DMS53 treated with DMSO at 0.1 percent for 48 hours (cell line): ENCODE measurements at regions not wholly inside any gene's neighbourhood (a gene's known extent, or its start where the extent isn't known, plus 50 kb on each side); places are given as distances from the start of the nearest gene placed in this dataset.

Experiments used
- DNase-seq: peaks from one replicate; lab custom pipeline; 2025; ENCODE audit not compliant: unreplicated experiment; lab: John Stamatoyannopoulos, UW

DNA sequence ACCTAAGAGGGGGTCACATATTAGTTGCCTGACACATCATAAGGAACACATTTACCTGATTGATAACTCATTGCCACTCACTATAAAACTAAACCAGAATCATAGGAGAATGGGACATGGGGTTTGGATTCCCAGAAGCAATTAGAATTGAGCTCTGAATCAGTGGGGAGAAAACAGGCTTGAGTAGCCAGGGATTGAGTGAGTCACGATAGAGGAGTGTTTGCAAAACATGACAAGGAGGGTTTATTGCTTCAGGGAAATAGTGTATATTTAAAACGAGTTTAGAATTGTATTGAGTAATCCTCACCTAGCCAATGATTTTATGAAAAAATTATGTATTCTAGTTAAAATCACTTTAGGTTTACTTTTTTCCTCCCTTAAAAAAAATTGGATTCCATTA, 101.1 kb upstream of the THRB start:
- DNase-seq: peak; percentile 1

DNA sequence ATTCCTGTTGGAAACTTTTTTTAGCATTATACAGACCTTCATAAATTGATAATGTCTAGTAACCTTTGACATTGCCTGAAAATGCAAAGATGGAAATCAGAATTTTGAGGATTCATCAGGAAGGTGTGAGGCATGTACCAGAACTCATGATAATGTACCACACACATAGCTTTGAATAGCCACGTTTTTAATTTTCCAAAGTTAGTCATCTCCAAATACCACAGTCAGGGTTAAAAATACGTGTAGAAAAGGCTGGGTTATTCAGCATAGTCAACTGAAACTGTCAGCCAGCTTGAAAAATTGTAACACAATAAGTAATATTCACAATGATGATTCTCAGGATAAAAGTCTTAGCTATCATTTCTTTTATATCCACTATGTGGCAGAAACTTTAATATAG, 102.0 kb upstream of the THRB start:
- DNase-seq: no peak

DNA sequence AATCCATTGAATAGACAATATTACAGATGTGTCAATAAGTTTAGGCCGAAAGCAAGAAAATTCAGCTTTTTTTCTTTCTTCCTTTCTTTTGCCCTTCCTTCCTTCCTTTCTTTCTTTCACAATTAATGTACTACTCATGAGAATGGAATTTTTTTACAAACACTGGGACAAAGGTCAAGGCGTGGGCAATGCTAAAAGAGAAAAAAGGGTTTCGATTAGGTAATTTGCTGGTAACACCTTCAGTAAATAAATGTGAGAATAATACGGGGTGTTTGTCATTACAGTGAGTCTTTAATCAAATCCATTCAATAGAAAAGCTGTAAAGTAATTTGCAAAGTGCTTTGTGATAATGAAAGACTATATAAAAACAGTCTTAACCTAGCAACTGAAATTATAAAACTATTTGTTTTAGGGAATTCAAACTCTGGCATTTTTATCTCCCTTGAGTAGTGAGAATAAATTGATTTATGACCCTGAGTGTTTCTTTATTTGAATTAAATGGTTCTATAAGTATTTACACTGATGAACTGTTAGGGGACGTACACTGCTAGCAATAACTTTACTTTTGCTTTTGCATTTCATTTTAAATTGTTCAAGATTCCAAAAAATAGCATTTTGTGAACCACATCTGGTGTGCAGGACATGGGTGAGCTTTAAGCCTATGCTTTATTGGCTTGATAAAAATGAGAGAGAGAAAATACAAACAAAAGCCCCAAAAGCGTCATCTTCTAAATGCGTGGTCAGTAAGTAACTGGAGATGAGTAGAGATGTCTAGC, 104.2 kb upstream of the THRB start:
- DNase-seq: no peak

DNA sequence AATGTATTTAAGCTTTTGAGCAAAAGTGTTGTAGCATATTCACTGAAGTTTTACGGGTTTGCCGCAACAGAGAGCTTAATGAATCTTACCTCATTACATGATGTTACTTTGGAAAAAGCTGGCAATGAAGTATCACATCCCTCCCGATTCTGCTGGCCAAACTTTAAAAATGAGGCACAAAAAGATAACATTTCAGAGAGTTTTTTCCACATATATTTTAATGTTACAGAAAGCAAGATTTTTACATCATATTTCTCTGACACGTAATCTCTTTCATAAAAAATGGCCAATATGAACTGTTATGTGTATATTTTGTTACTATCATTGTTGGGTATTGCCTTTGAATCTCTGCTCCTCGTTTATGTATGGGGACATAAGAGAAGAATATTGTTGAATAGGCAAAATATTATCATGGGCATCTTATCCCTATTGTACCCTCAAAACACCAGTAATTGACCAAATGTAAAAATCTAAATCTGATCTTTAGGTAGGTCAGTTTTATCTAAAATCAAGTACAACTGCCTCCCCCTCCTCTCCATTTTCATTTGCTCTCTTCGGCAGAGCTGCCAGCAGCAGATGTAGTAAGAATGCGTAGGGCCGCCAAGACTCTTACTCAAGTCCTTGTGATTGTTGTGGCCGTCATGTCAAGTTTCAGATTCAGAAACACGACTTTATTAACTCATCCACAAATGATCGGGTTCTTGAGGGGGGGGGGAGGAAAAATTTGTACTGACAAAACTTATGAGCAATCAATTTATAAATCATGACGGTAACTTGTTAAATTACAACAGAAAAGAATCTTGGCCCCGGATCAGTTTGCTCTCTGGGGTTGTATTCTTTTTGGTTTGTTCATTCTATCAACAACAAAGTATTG, 106.7 kb upstream of the THRB start:
- DNase-seq: no peak

DNA sequence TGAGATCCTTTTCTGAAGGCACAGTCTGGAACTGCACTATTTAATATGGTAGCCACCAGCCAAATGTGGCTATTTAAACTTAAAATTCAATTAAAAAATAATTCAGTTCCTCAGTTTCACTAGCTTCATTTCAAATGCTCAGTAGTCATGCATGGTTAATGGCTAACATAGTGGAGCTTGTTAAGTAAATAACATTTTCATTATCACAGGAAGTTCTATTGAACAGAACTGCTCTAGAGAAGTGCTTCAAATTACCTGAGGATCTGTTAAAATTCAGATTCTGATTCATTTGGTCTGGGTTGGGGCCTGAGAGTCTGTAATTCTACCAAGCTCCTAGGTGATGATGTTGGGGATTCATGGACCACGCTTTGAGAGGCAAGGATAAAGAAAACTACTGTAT, 109.6 kb upstream of the THRB start:
- no peak for DNase-seq

DNA sequence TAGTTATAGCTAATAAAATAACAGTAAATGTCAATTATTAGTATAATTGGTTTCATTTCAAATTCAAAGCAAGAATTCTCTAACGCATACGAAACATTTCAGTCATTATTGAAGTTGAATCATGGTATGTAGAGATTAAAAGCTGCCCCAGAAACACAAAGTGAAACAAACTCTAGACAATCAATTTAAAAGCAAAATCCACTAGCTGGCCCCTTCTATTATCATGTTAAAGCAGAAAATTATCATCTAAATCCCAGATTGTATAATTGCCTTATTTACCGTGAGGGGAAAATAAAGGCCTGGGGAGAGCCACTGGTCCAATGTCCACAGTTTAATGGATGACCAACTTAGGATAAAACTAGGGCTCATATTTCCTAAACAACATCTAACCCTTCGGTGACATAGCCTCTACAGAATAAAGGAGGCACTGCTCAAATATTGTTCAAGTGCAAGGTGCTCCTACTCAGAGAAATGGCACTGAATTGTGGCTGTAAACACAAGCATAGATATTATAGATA, 110.9 kb upstream of the THRB start:
- DNase-seq: no peak

DNA sequence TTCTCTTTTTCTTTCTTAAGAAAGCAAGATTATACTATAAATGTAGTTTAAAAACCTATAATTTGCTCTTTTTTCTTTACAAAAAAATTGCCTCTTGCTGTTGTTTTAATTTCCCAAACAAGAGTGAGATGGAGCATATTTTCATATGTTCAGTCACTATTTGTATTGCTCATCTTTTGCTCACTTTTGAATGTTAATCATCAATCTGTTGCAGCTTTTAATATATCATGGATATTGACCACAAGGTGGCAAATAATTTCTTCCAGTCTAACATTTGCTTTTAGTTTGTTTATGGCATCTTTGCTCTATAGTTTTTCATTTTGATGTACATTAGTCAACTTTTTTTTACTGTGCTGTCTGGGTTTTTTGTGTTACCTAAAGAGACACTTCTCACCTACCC, 112.6 kb upstream of the THRB start:
- no peak for DNase-seq

DNA sequence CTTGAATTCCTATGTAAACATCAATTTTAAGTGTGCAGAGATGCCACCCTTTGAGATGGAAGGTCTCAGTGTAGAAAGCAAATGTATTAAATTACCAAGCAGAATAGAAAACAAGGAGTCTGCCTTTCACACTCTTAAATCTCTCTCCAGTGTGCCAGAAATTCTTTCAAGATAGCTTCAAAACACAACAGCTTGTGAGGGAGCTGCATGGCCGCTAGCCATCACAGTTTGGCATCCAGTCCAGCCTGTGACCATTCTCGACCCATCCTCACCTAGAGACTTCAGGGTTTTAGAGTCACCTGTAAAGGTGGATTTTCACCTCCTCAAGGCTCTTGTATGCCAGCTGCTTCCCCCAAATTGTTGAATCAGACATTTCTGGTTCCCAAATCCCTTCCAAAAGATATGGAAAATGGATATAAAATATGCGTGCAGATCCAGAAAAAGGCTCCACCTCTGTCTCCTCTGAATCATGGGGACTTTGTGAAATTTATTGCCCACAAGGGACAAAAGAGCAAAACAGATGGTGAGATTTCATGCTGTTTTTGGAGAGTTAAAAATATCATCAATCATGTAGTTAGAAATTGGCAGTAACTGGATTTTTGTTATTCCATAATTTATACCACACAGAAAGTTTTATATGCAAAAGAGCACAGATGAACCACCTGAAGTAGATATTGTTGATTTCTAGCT, 114.2 kb upstream of the THRB start:
- no peak for DNase-seq

DNA sequence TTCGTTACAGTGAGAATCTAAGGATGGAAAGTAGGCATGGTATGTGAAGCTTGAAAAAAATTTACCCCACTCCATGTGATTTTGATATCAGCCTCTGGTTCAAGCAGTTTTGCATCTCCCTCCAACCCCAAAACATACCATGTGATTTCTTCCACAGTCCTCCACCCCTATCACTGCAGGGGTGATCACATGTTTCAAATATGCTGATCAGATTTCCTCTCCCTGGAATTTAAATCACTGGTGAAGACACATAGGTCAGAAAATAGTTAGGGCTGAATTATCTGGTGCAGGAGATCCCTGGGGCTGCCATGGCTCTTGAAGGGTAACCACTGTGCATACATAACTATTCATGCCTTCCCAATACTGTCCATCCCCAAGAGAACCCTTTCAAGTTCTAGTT, 119.7 kb upstream of the THRB start:
- no peak for DNase-seq

DNA sequence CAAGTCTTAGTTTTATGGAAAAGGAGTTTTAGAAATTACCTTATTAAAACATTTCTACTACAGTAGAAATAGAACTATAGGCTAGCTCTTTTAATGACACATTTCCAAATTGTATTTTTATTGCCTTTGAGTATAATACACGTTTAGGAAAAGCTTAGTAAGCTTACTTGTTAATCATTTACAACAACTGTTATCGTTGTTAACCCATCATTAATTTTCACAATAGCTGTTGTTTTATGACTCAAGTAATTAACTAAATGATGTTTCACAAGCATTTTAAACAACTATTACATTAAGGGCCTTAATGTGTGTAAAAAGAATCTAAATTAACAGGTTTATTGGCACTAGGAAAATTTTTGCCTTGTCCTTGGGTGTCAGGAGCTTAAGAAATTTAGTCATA, 120.5 kb upstream of the THRB start:
- no peak for DNase-seq

DNA sequence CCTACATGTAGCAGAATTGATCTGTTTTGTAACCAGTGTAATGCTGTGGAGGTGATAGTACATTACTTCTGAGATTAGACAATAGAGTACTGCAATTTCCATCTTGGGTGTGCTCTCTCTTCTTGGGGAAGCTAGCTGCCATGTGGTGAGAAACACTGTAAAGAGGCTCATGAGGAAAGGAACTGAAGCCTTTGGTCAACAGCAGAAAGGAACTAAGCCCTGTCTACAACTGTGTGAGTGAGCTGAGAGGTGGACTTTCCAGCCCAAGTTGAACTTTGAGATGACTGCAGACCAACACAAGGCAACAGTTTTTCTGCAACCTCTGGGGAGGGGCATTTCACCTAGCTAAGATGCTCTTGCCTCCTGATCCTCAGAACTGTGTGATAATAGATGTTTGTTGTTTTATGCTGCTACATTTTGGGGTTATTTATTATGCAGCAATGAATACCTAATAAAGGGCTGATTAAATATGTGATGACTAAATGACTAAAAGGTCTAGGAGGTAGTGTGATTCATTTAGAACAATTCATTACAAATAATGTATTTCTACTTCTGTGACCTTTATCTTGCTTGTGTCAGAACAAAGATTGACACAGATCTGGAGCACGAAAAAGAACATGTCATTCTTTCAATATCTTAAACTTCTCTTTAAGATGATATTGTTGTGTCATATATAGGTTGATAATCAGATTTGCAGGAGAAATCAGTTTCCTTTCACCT, 121.6 kb upstream of the THRB start:
- no peak for DNase-seq

DNA sequence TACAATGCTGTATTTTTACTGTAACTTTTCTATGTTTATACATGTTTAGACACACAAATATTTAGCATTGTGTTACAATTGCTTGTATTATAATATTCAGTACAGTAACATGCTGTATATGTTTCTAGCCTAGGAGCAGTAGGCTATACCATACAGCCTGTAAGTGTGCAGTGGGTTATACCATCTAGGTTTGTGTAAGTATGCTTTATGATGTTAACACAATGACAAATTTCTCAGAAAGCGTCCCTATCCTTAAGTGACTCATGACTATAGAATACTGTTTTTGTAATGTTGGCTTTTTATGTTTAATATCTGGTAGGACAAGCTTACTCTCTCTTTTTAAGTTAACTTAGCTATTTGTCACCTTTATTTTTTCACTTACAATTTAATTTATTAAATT, 127.5 kb upstream of the THRB start:
- no peak for DNase-seq

DNA sequence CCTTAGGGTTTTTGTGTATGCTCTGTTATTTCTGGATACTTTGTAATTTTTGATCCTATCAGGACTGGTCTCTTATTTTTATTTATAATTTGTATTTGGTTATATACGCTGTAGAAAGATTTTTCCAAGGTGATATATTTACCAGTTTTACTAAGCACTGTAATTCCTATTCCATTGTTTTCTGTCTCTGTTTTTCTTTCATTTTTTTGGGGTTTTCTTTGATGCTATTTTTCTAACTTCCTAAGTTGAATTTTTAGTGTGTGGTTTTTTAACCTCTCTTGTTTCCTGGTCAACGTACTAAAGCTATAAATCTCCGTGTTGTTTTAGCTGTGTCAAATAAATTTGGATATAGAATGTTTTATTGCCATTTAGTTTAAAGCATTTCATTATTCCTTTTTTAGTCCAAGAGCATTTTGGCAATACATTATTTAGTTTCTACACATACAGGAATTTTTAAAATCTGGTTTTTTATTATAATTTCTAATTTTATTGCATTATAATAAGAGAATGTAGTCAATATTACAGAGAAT, 128.1 kb upstream of the THRB start:
- DNase-seq: no peak

DNA sequence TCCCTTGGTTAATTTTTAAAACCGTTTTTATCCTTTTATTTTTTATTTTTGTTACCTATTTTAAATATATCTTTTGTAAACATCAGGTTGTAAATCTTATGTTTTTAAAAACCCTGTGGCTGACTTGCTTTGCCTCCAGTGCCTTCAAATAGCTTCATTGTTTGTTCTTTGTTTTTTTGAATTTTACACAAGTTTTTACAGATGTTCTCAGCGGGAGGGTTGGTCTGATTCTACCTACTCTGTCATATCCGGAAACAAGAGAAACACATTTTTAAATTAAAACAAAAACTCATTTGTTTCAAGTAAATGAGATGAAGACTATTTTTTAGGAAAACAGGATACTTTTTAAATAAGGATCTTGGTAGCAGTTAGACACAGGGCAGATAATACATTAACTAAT, 129.0 kb upstream of the THRB start:
- DNase-seq: no peak

DNA sequence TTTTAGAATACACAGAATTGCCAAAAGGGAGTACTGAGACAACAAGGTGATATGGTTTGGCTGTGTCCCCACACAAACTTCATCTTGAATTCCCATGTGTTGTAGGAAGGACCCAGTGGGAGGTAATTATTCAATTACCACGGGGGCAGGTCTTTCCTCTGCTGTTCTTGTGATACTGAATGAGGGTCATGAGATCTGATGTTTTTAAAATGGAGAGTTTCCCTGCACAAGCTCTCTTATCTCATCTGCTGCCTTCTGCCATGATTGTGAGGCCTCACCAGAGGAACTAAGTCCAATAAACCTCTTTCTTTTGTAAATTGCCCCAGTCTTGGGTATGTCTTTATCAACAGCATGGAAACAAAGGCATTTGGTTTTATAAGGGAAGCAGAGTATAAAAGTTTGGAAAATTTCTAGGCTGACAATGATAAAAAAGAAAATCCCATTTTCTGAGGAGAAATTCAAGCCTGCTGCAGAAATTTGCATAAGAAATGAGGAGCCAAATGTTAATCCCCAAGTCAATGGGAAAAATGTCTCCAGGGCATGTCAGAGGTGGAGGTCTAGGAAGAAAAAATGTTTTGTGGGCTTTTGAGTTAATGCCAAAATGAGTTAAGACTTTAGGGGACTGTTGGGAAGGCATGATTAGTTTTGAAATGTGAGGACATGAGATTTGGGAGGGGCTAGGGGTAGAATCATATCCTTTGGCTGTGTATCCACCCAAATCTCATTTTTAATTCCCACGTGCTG, 130.5 kb upstream of the THRB start:
- DNase-seq: no peak

DNA sequence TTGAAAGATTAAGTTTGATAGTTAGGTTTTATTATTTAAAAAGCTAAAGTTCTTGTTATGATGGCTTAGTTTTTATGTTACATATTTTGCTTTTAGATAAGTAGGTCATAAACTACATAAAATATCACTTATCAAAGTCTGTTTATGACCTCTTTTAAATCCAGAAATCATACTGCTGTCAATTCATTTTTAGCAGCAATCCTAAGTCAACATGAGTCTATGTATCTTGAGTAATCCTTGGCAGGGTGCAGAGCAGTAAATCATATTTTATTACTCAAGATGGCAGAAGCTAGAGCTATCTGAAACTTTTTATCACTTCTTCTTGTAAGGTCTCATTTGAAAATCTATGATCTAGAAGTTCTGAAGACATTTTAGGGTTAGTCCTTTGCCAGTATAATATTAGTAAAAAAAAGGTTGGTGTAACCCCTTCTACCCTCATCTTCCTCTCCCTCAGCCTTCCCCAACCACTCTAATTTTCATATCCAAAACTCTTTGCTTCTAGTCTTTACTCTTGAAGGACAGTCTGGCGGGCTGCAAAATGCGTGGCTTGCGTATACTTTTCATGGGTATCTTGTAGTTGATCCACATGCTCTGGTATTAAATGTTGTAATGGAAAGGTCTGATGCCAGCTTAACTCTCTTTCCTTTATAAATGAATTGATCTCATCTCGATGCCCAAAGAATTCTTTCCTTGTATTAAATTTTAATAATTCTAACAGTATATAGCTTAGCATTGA, 134.0 kb upstream of the THRB start:
- no peak for DNase-seq

DNA sequence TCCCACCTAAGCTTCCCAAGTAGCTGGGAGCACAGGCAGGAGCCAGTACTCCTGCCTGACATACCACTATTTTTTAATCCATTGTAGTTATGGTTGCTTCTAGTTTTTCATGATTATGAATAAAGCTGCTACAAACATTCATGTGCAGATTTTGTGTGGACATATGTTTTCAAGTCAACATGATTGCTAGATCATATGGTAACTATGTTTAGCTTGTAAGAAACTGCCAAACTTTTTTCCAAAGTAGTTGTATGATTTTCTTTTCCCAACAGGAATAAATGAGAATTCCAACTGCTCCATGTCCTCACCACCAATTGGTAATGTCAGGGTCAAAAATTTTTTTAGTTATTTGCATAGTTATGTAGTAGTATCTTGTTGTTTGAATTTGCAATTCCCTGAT, 136.8 kb upstream of the THRB start:
- no peak for DNase-seq

DNA sequence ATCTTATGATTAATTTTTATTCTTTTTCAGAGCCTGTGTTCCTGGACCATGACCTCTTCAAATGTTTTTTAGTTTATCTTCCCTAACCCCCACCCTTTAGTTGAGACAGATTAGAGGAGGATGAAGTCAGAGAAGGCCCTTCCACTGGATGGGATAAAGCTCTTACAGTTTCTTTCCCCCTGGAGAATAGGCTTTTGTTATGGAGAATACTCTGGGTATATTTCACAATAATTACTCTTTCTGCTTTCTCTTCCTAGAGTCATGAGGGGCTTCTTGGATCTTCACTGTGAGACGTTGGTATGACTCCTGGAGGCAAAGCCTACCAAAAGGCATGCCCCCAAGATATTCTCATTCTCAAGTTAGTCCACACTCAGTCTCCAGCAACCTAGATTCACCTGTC, 144.4 kb upstream of the THRB start:
- no peak for DNase-seq
